ENCODE measurements at regions not wholly inside any gene's neighbourhood (a gene's known extent, or its start where the extent isn't known, plus 50 kb on each side); places are given as distances from the start of the nearest gene placed in this dataset.
A peak's percentile ranks its signal among the peaks of the same experiment; 100 is the strongest.
"Not testable (repeated sequence)": the region's sequence is repeated elsewhere in the genome, so short reads cannot be mapped to it uniquely, and the experiment has no call there.

DNA sequence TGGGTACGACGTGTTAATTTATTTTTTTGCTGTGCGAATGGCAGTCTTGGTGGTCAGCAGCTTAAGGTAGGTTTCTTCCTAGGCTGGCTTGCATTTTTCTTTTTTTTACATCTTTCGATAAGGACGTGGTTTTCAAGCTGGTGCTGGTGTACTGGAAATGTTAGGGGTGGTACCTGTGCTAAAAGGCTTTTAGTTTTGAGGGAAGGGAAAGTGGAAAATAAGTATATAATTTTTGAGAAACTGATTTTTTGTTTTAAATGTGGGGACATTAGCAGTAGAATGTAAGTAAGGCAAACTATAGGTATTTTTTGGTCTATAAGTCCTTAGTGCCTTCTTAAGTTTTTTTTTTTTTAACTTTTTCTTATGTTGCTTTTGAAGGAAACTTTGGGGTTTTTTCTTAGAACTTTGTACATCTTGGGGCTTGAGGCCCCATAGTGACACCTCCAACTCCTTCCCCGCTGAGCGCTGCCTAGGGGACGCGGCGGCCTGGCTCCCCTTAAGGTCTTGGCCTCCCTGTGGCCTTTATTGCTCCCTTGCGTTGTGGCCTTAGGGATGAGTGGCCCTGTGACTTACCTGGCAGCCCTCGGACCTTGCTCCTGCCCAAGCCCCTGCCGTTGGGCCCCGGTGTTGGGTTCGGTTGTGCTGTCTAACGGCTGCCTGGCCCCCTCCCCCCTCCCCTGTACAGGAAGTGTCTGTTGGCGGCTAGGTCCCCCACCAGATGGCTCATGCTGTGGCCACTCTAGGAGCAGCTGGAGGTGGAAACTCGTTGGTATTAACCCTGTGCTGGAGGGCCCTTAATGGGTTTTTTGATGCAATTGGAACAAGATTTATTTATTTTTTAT, 88.0 kb upstream of the RPRML start:
- peaks cover 4% of the 10 kb centered on the region for H3K9me3 Mint-ChIP-seq
- peaks cover 20% of the 10 kb centered on the region for H3K36me3 Mint-ChIP-seq (ENCODE audit: low read depth)
- no peaks in the 10 kb centered on the region for H3K27me3 Mint-ChIP-seq
- H3K27ac Mint-ChIP-seq, result peak overlapping the region; percentile 94
- DNase-seq, result peak; percentile 92
- H3K4me1 Mint-ChIP-seq, result peaks cover 23% of the 10 kb centered on the region
- intact Hi-C loops (cut with micrococcal nuclease), result loop anchor here (2.0 kb wide), 1 partner anchor 34 kb away; no protein-coding TSS in a partner anchor
- peak overlapping the region; percentile 91 for H3K4me3 Mint-ChIP-seq

DNA sequence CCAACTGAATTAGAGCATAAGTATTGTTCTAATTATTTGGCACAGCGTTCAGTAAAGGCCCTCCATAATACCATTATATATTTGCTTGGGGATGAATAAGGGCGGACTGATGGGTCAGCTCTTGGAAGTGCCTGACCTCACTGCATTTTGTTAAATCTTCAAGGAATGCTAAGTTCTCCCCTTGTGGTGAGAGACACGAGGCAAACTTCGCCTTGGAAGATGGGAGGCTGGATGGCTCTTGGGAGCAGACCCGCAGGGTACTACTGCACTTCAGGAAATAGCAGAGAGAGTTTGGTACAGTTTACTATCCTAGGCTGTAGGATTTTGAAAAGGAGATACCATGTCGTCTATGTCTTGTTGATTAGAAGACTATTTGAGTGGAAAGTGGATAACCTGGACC, 87.0 kb upstream of the RPRML start:
- peak; percentile 41 for DNase-seq
- Mint-ChIP-seq H3K36me3 (ENCODE audit: low read depth) (peaks cover 14% of the 10 kb centered on the region), H3K27me3 (no peaks in the 10 kb centered on the region), H3K4me1 (peaks cover 20% of the 10 kb centered on the region), H3K27ac (peak overlapping the region; percentile 94), H3K4me3 (peak overlapping the region; percentile 91), H3K9me3 (peaks cover 2% of the 10 kb centered on the region)
- intact Hi-C loops (cut with micrococcal nuclease), result loop anchor here (2.0 kb wide), 1 partner anchor 35 kb away; no protein-coding TSS in a partner anchor

DNA sequence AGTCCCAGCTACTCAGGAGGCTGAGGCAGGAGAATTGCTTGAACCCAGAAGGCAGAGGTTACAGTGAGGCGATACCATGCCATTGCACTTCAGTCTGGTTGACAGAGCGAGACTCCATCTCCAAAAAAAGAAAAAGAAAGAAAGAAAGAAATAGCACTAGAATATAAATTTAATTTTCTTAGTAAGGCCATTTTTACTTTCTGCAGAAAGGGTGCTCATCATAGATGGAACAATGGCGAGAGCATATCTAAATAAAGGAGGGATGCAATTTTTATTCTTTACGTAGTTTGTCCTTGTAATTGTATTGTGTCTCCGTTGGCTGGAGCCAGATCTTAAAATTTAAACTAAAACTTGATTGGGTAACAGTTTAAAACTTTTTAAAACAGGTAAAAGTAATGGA, 85.6 kb upstream of the RPRML start:
- no peak for DNase-seq
- Mint-ChIP-seq H3K4me3 (no peak overlapping the region), H3K36me3 (ENCODE audit: low read depth) (peaks cover 10% of the 10 kb centered on the region), H3K27me3 (no peaks in the 10 kb centered on the region), H3K9me3 (no peaks in the 10 kb centered on the region), H3K4me1 (peaks cover 16% of the 10 kb centered on the region), H3K27ac (no peak overlapping the region)
- intact Hi-C loops (cut with micrococcal nuclease), result no loop called here

DNA sequence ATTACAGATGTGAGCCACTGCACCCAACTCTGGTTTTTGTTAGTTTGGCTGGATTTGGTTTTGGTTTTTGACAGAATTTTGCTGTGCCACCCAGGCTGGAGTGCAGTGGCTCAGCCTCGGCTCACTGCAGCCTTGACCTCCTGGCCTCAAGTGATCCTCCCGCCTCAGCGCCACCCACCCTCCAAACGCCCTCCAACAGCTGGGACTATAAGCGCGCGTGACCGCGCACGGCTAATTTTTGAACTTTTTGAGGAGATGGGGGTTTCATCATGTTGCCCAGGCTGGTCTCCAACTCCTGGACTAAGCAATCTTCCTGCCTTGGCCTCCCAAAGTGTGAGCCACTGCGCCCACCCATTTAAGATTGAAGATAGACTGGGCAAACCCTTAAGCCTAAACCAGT, 84.4 kb upstream of the RPRML start:
- Mint-ChIP-seq H3K27me3 (no peaks in the 10 kb centered on the region), H3K4me1 (peaks cover 12% of the 10 kb centered on the region)

DNA sequence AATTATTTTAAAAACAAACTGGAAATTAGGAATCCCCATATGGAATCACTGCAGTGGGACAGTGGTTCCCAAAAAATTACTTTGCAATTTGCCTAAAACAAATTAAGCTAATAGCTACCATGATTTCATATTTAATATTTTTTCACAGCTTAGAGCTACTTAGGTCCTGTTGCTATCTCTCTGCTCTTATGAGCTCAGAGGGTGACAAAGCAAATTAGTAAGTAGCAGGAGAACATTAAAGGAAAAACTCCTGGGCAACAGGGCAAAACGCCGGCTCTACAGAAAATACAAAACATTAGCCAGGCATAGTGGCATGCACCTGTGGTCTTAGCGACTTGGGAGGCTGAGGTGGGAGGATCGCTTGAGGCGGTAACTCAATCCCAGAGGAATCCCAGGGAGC, 83.8 kb upstream of the RPRML start:
- H3K4me3 Mint-ChIP-seq; H3K9me3 Mint-ChIP-seq; H3K27me3 Mint-ChIP-seq; DNase-seq; H3K27ac Mint-ChIP-seq; intact Hi-C loops (cut with micrococcal nuclease); H3K4me1 Mint-ChIP-seq: not testable (repeated sequence)
- peaks cover 10% of the 10 kb centered on the region for H3K36me3 Mint-ChIP-seq (ENCODE audit: low read depth)

More for the DNA sequence above, 84.4 kb upstream of the RPRML start:
- no peak overlapping the region for H3K4me3 Mint-ChIP-seq
- peak; percentile 45 for DNase-seq
- intact Hi-C loops (cut with micrococcal nuclease), result no loop called here
- no peaks in the 10 kb centered on the region for H3K9me3 Mint-ChIP-seq
- no peak overlapping the region for H3K27ac Mint-ChIP-seq
- peaks cover 10% of the 10 kb centered on the region for H3K36me3 Mint-ChIP-seq (ENCODE audit: low read depth)

DNA sequence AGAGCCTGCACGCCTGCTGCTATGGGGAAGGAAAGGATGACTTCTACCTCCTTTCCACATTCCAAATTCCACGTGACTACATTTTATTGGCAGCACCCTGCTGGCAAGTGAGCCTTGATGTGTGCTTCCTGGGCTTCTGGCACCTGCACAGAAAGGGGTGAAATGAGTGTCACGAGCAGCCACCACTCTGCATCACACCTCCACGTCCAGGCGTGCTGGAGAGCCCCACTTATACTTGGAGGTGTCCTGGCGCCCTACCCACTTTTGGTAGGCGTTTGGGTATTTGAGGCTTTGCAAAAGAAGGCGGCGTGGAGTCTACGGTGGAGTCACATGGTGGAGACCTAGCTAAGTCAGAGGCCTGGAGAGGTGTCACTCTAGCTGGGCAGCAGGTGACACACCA, 81.0 kb upstream of the RPRML start:
- intact Hi-C loops (cut with micrococcal nuclease); H3K9me3 Mint-ChIP-seq; H3K4me1 Mint-ChIP-seq; H3K27me3 Mint-ChIP-seq; H3K27ac Mint-ChIP-seq; H3K4me3 Mint-ChIP-seq: not testable (repeated sequence)
- DNase-seq, result peak; percentile 51
- H3K36me3 Mint-ChIP-seq (ENCODE audit: low read depth), result peaks cover 14% of the 10 kb centered on the region

DNA sequence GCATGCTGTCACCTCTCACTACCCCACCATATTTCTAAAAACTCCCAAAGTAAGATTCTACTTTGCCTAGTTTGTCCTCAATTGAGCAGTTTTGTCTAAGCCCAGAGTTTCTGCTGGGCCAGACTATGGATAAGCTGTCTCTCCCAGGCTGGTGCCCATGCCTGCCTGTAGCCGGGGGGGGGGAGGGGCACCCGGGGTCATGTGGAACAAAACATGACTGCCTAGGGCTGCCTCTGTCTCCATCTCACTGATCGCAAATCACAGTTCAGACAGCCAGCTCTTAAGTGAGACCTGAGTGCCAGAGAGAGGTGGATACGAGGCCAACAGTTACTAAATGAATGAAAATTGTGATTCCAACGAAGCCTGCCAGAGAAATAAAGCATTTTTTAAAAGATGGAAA, 78.8 kb upstream of the RPRML start:
- peak; percentile 23 for DNase-seq
- H3K36me3 Mint-ChIP-seq (ENCODE audit: low read depth), result peaks cover 15% of the 10 kb centered on the region
- H3K27ac Mint-ChIP-seq, result no peak overlapping the region
- H3K9me3 Mint-ChIP-seq, result no peaks in the 10 kb centered on the region
- no peak overlapping the region for H3K4me3 Mint-ChIP-seq
- intact Hi-C loops (cut with micrococcal nuclease), result no loop called here
- no peaks in the 10 kb centered on the region for H3K4me1 Mint-ChIP-seq
- H3K27me3 Mint-ChIP-seq, result no peaks in the 10 kb centered on the region

DNA sequence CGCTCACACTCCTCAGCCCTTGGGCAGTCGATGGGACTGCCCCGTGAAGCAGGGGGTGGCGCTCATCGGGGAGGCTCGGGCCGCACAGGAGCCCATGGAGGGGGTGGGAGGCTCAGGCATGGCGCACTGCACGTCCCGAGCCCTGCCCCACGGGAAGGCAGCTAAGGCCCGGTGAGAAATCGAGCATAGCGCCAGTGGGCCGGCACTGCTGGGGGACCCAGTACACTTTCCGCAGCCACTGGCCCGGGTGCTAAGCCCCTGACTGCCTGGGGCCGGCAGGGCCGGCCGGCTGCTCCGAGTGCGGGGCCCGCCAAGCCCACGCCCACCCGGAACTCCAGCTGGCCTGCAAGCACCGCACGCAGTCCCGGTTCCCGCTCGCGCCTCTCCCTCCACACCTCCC, 78.2 kb upstream of the RPRML start:
- H3K27me3 Mint-ChIP-seq; H3K4me3 Mint-ChIP-seq; H3K9me3 Mint-ChIP-seq; H3K27ac Mint-ChIP-seq; H3K4me1 Mint-ChIP-seq; intact Hi-C loops (cut with micrococcal nuclease): not testable (repeated sequence)
- peaks cover 17% of the 10 kb centered on the region for H3K36me3 Mint-ChIP-seq (ENCODE audit: low read depth)
- DNase-seq, result peak; percentile 47

DNA sequence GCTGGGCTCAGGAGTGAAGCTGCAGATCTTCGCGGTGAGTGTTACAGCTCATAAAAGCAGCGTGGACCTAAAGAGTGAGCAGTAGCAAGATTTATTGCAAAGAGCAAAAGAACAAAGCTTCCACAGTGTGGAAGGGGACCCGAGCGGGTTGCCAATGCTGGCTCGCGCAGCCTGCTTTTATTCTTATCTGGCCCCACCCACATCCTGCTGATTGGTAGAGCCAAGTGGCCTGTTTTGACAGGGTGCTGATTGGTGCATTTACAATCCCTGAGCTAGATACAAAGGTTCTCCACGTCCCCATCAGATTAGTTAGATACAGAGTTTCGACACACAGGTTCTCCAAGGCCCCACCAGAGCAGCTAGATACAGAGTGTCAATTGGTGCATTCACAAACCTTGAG, 77.6 kb upstream of the RPRML start:
- H3K4me3 Mint-ChIP-seq; intact Hi-C loops (cut with micrococcal nuclease); H3K27me3 Mint-ChIP-seq; H3K27ac Mint-ChIP-seq; H3K9me3 Mint-ChIP-seq; H3K4me1 Mint-ChIP-seq: not testable (repeated sequence)
- peak; percentile 29 for DNase-seq
- peaks cover 17% of the 10 kb centered on the region for H3K36me3 Mint-ChIP-seq (ENCODE audit: low read depth)

All from activated CD4-positive, alpha-beta T cell treated with anti-CD3 and anti-CD28 coated beads, Interleukin-2, amount 10 ng/mL, durations not matched to agents 24 days and 14 days (primary cell).